Suprapubic skin (tissue), 4 donors: ENCODE measurements at regions not wholly inside any gene's neighbourhood (a gene's known extent, or its start where the extent isn't known, plus 50 kb on each side); places are given as distances from the start of the nearest gene placed in this dataset.

Experiments
- POLR2A ChIP-seq, 2 donors: fragments of 450-650 bp; IDR thresholded peaks; one replicate each; pipeline ENCODE4 v1.6.1; 2017; ENCODE audit warnings: antibody characterized with exemption in 2 of 2, mild to moderate bottlenecking in 2 of 2, moderate library complexity in 2 of 2
- POLR2AphosphoS5 ChIP-seq, 3 donors: sonication (generic); formaldehyde crosslinking; IDR thresholded peaks; one replicate each; pipeline ENCODE4 v1.6.1; 2017; ENCODE audit warnings: antibody characterized with exemption in 3 of 3
- TF ChIP-seq, protein P1 (sequence below), 2 donors: fragments of 200-600 bp in 1 of 2; fragments of 450-650 bp in 1 of 2; sonication (generic) in 1 of 2; IDR thresholded peaks; one replicate each; pipeline ENCODE4 v1.5.1; 2016 to 2019; ENCODE audit warnings: antibody characterized with exemption in 2 of 2, mild to moderate bottlenecking in 1 of 2, moderate library complexity in 1 of 2

DNA sequence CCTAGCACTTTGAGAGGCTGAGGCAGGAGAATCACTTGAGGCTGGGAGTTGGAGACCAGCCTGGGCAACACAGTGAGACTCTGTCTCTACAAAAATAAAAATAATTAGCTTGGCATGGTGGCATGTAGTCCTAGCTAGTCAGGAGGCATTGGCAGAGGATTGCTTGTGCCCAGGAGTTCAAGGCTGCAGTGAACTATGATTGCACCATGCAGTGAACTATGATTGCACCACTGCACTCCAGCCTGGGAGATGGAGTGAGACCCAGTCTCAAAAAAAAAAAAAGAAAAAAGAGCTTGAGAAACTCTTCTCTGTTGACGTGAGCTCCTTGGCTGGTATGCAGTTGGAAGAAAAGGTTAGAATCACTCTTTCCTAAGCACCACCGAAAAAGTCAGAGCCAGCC, 125.1 kb upstream of the TNP1 start:
- TF ChIP-seq POLR2AphosphoS5 (IDR thresholded peaks at IDR 0.05) (peak in 1 of 3 donors; percentile 70), POLR2A (IDR thresholded peaks at IDR 0.05) (no peak)
- TF ChIP-seq, protein P1, sequence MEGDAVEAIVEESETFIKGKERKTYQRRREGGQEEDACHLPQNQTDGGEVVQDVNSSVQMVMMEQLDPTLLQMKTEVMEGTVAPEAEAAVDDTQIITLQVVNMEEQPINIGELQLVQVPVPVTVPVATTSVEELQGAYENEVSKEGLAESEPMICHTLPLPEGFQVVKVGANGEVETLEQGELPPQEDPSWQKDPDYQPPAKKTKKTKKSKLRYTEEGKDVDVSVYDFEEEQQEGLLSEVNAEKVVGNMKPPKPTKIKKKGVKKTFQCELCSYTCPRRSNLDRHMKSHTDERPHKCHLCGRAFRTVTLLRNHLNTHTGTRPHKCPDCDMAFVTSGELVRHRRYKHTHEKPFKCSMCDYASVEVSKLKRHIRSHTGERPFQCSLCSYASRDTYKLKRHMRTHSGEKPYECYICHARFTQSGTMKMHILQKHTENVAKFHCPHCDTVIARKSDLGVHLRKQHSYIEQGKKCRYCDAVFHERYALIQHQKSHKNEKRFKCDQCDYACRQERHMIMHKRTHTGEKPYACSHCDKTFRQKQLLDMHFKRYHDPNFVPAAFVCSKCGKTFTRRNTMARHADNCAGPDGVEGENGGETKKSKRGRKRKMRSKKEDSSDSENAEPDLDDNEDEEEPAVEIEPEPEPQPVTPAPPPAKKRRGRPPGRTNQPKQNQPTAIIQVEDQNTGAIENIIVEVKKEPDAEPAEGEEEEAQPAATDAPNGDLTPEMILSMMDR (IDR thresholded peaks at IDR 0.05) = no peak
